Ascending aorta (tissue), 2 donors: ENCODE measurements at regions not wholly inside any gene's neighbourhood (a gene's known extent, or its start where the extent isn't known, plus 50 kb on each side); places are given as distances from the start of the nearest gene placed in this dataset.

Source experiments
- DNase-seq, 2 donors: peaks; one replicate each; pipeline ENCODE4 v3.0.0-alpha.2; 2019; ENCODE audit warnings: low spot score in 2 of 2
- H3K27ac ChIP-seq, 2 donors: fragments of 200-600 bp; sonication (generic); one replicate each; pipeline ENCODE4 v1.5.1; 2016 to 2017; ENCODE audit warnings: mild to moderate bottlenecking in 1 of 2
- H3K27me3 ChIP-seq: fragments of 200-600 bp; sonication (generic); one replicate; pipeline ENCODE4 v1.5.1; 2017
- H3K36me3 ChIP-seq, 2 donors: fragments of 200-600 bp; sonication (generic); one replicate each; pipeline ENCODE4 v1.5.1; 2016
- H3K4me1 ChIP-seq, 2 donors: fragments of 200-600 bp; sonication (generic); one replicate each; pipeline ENCODE4 v1.5.1; 2016 to 2017; ENCODE audit warnings: mild to moderate bottlenecking in 1 of 2
- H3K4me3 ChIP-seq, 2 donors: fragments of 200-600 bp; sonication (generic); one replicate each; pipeline ENCODE4 v1.5.1; 2016 to 2017; ENCODE audit warnings: mild to moderate bottlenecking in 1 of 2
- H3K9me3 ChIP-seq, 2 donors: fragments of 200-600 bp; sonication (generic); one replicate each; pipeline ENCODE4 v1.5.1; 2016
- intact Hi-C: fragments of 100-400 bp; cut with DNase I; formaldehyde crosslinking; loops from one replicate; pipeline ENCODE4 v1.15.1; 2023
- TF ChIP-seq, protein P1 (sequence below), 3 experiments: fragments of 200-600 bp in 2 of 3; fragments of 450-650 bp in 1 of 3; sonication (generic) in 2 of 3; IDR thresholded peaks; one replicate each; pipeline ENCODE4 v1.5.1; 2016 to 2019; ENCODE audit warnings: antibody characterized with exemption in 3 of 3, mild to moderate bottlenecking in 1 of 3, moderate library complexity in 1 of 3

DNA sequence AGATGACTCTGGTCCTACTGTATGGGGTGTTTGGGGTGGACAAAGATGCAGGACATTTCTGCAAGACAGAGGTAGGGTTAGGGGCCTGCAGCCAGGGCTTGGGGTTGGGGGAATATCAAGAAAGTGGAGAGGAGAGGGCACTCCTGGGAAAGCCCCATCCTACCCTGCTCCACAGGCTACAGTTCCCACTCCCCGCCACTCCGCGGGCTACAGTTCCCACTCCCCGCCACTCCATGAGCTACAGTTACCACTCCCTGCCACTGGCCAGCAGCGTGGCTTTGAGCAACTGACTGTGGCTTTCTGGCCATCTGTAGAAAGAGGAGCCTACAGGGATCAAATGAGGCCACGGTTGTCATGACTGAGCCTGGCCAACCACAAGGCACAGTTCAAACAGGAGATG lies 93.8 kb upstream of the GRIK3 start:
- Histone ChIP-seq H3K9me3 (no peaks in the 10 kb centered on the region), H3K27me3 (no peaks in the 10 kb centered on the region), H3K4me3 (no peak overlapping the region), H3K36me3 (no peaks in the 10 kb centered on the region), H3K4me1 (no peaks in the 10 kb centered on the region), H3K27ac (no peak overlapping the region)
- no peak for DNase-seq
- intact Hi-C loops = no loop called here
- TF ChIP-seq, protein P1, sequence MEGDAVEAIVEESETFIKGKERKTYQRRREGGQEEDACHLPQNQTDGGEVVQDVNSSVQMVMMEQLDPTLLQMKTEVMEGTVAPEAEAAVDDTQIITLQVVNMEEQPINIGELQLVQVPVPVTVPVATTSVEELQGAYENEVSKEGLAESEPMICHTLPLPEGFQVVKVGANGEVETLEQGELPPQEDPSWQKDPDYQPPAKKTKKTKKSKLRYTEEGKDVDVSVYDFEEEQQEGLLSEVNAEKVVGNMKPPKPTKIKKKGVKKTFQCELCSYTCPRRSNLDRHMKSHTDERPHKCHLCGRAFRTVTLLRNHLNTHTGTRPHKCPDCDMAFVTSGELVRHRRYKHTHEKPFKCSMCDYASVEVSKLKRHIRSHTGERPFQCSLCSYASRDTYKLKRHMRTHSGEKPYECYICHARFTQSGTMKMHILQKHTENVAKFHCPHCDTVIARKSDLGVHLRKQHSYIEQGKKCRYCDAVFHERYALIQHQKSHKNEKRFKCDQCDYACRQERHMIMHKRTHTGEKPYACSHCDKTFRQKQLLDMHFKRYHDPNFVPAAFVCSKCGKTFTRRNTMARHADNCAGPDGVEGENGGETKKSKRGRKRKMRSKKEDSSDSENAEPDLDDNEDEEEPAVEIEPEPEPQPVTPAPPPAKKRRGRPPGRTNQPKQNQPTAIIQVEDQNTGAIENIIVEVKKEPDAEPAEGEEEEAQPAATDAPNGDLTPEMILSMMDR (IDR thresholded peaks at IDR 0.05) = no peak

DNA sequence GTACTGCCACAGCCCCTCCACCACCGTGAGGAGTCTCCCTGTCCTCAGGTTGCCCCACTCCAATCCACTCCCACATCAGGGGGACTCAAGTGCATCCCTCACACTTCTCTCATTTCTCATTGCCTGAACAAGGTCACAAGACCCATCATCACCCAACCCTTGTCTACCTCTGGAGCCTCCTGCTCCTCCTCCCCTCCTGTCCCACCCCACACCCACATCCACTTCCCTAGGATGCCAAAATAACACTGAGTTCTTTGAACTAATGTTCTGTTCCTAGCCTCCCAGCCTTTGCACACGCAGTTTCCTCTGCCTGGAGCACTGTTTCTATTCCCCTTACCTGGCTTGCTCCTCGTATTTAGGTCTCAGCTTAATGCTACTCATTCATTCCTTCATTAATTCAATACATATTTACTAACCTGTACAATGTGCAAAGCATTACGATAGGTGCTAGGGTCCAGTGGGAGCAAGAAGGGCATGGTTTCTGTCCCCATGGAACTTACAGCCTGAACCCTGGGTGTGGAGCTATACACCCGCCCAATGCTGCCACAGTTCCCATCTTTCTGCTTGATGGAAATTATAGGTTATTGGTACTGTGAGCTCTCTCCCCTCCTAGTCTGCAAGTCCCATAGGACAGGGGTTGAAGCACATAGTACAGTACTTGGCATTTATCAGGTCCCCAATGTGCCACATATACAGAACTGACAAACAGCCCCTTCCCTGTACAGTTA lies 96.1 kb upstream of the GRIK3 start:
- no peaks in the 10 kb centered on the region for H3K36me3 ChIP-seq
- no peaks in the 10 kb centered on the region for H3K4me1 ChIP-seq
- no peak for DNase-seq
- H3K4me3 ChIP-seq = no peak overlapping the region
- no peaks in the 10 kb centered on the region for H3K27me3 ChIP-seq
- intact Hi-C loops = no loop called here
- no peaks in the 10 kb centered on the region for H3K9me3 ChIP-seq
- TF ChIP-seq, protein P1 (IDR thresholded peaks at IDR 0.05) = no peak
- no peak overlapping the region for H3K27ac ChIP-seq

DNA sequence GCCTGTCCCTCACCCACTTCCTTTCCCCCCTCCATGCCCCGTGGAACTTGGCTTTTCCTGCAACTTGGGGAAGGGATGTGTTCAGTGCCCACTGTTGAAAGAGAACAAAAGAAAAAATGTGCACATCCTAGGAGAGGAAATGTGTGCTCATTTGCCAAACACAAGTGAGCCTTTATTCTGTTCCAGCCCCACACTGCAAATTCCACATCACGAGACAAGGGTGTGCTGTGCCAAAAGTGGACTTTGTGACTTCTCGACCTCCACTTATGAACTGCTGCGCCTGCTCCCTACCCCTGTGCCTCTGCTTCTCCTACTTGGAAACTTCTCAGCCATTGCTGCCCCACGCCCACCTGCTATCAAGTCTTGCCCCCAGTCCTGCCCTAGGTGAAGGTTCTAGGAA lies 97.0 kb upstream of the GRIK3 start:
- H3K4me1 ChIP-seq = no peaks in the 10 kb centered on the region
- H3K36me3 ChIP-seq = no peaks in the 10 kb centered on the region
- no peak for DNase-seq
- no peak overlapping the region for H3K4me3 ChIP-seq
- no peaks in the 10 kb centered on the region for H3K9me3 ChIP-seq
- intact Hi-C loops = no loop called here
- TF ChIP-seq, protein P1 (IDR thresholded peaks at IDR 0.05) = no peak
- no peaks in the 10 kb centered on the region for H3K27me3 ChIP-seq
- no peak overlapping the region for H3K27ac ChIP-seq

DNA sequence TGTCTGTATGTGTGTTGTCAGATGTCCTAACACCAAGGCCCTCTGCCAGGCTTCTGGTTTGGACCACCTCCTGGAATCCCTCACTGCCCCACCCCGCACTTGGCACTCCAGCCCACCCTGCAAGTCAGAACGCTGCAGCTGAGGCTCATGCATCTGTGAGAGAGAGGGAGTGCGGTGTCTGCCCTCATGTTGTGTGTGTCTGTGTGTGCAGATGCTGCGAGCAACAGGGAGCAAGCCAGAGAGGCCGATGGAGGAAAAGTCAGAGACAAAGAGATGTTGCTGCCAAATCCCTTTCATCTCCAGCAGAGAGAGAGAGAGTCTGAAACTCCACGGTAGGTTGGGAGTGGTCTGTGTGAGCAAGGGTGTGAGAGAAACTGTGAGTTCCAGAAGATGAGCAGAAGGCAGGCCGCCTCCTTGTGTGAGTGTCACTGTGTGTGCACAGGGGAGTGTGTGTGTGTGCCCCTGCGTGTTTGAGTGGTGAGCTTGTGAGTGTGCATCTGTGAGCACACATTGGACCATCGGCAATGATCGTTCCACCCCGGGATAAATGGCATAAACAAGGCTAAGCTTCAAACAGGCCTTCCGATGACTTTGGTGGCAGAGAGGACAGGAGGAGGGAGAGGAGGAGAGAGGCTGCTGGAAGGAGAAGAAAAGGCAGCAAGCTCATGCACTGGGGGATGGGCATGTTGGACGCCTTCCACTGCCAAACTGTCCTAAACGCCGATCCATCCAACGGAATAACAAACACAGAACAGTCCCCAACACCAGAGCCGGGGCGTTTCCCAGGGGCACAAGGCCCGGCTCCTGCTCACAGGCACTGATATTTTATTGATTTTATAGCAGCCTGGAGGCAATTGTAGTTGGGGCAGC lies 99.2 kb upstream of the GRIK3 start:
- no peaks in the 10 kb centered on the region for H3K9me3 ChIP-seq
- DNase-seq = no peak
- no peaks in the 10 kb centered on the region for H3K36me3 ChIP-seq
- H3K27me3 ChIP-seq = no peaks in the 10 kb centered on the region
- H3K4me3 ChIP-seq = no peak overlapping the region
- no peaks in the 10 kb centered on the region for H3K4me1 ChIP-seq
- intact Hi-C loops = no loop called here
- TF ChIP-seq, protein P1 (IDR thresholded peaks at IDR 0.05) = no peak
- H3K27ac ChIP-seq = no peak overlapping the region

DNA sequence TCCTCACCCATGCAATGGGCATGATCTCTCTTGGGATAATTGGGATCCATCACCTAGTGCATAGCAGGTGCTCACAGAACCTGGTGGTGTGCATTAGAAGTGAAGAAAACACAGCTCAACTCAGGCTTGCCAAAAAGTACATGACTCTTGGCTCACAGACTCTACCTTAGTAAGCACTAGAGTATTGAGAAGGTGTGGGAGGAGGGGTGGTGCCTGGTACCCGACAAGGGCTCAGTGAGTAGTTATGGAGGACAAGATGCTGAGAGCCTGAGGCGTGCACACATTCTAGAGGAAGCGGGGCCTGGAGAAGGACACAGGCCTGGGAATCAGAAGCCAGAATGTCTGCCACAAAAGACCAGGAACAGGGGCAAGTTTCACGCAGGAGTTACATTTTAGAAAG lies 100.3 kb upstream of the GRIK3 start:
- no peaks in the 10 kb centered on the region for H3K4me1 ChIP-seq
- no peaks in the 10 kb centered on the region for H3K9me3 ChIP-seq
- H3K36me3 ChIP-seq = no peaks in the 10 kb centered on the region
- TF ChIP-seq, protein P1 (IDR thresholded peaks at IDR 0.05) = no peak
- no peak overlapping the region for H3K27ac ChIP-seq
- no peak for DNase-seq
- H3K4me3 ChIP-seq = no peak overlapping the region
- no peaks in the 10 kb centered on the region for H3K27me3 ChIP-seq
- intact Hi-C loops = no loop called here
